ENCODE measurements at regions not wholly inside any gene's neighbourhood (a gene's known extent, or its start where the extent isn't known, plus 50 kb on each side); places are given as distances from the start of the nearest gene placed in this dataset.

DNA sequence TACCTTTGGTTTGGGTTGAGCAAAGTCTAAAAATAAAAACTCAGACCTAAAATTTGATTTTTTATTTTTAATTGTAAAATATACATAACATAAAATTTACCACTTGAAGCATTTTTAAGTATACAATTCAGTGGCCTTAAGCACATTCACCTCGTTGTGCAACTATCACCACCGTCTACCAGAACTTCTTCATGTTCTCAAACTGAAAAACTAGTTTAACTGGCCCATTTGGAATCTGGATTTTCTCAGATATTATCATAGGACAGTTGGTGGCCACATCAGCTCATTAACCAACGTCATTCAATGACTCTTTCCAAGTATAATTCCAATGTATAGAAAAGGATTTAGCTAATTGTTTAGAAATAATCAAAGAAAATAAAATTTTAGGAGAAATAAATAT lies 319.3 kb downstream of the TLE1 start:
- no peak for TF ChIP-seq EZH2 (IDR thresholded peaks at IDR 0.05; ENCODE audit: borderline replicate concordance, low read length)
- TF ChIP-seq, protein P1, sequence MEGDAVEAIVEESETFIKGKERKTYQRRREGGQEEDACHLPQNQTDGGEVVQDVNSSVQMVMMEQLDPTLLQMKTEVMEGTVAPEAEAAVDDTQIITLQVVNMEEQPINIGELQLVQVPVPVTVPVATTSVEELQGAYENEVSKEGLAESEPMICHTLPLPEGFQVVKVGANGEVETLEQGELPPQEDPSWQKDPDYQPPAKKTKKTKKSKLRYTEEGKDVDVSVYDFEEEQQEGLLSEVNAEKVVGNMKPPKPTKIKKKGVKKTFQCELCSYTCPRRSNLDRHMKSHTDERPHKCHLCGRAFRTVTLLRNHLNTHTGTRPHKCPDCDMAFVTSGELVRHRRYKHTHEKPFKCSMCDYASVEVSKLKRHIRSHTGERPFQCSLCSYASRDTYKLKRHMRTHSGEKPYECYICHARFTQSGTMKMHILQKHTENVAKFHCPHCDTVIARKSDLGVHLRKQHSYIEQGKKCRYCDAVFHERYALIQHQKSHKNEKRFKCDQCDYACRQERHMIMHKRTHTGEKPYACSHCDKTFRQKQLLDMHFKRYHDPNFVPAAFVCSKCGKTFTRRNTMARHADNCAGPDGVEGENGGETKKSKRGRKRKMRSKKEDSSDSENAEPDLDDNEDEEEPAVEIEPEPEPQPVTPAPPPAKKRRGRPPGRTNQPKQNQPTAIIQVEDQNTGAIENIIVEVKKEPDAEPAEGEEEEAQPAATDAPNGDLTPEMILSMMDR (conservative IDR thresholded peaks at IDR 0.05 in 1 of 2, IDR thresholded peaks at IDR 0.05 in 1 of 2; ENCODE audit: extremely low read depth in 1 of 2, insufficient read depth in 1 of 2, low read depth in 1 of 2, low read length in 2 of 2), result no peak

All from mammary epithelial cell (primary cell).